DND-41 (cell line): ENCODE measurements at regions not wholly inside any gene's neighbourhood (a gene's known extent, or its start where the extent isn't known, plus 50 kb on each side); places are given as distances from the start of the nearest gene placed in this dataset.

Experiments used
- EZH2 ChIP-seq: IDR thresholded peaks from 3 replicates; pipeline ENCODE4 v1.6.1; 2012; ENCODE audit warnings: borderline replicate concordance, low read depth, mild to moderate bottlenecking, moderate library complexity, low read length, inconsistent platforms; ENCODE audit not compliant: severe bottlenecking
- TF ChIP-seq, protein P1 (sequence below): IDR thresholded peaks from 2 replicates; pipeline ENCODE4 v1.5.1; 2012; ENCODE audit warnings: borderline replicate concordance, low read length, moderate library complexity, mild to moderate bottlenecking; ENCODE audit not compliant: poor library complexity, severe bottlenecking; ENCODE audit errors: extremely low read depth

DNA sequence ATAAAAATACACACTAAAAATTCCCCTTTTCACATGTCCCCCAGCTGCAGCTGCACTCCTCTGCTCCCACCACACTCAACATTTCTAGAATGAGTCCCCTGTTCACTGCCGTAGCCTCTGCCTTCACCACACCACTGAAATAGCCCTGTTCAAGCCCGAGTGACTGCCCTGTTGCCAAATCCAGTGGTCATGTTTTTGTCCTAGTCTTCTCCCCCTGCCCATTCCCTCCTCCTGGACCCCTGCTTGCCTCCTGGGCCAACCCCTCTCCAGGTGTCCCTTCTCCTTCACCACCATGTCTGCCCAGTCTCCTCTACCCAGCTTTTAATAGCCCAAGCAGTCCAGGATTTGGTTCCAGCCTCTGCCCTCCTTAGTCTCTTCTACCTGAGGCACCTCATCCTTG, 97.1 kb upstream of the LGALSL start:
- TF ChIP-seq, protein P1, sequence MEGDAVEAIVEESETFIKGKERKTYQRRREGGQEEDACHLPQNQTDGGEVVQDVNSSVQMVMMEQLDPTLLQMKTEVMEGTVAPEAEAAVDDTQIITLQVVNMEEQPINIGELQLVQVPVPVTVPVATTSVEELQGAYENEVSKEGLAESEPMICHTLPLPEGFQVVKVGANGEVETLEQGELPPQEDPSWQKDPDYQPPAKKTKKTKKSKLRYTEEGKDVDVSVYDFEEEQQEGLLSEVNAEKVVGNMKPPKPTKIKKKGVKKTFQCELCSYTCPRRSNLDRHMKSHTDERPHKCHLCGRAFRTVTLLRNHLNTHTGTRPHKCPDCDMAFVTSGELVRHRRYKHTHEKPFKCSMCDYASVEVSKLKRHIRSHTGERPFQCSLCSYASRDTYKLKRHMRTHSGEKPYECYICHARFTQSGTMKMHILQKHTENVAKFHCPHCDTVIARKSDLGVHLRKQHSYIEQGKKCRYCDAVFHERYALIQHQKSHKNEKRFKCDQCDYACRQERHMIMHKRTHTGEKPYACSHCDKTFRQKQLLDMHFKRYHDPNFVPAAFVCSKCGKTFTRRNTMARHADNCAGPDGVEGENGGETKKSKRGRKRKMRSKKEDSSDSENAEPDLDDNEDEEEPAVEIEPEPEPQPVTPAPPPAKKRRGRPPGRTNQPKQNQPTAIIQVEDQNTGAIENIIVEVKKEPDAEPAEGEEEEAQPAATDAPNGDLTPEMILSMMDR = no peak
- no peak for TF ChIP-seq EZH2
